ENCODE measurements at regions not wholly inside any gene's neighbourhood (a gene's known extent, or its start where the extent isn't known, plus 50 kb on each side); places are given as distances from the start of the nearest gene placed in this dataset.

- TF ChIP-seq ZNF496 (CRISPR knock-in tag; IDR thresholded peaks at IDR 0.05; ENCODE audit: insufficient replicate concordance) (no peak), ZNF224 (CRISPR knock-in tag; IDR thresholded peaks at IDR 0.05) (no peak), TRIM24 (CRISPR knock-in tag; IDR thresholded peaks at IDR 0.05) (no peak), NFIC (IDR thresholded peaks at IDR 0.05; ENCODE audit: low read length) (no peak), EED (CRISPR knock-in tag; IDR thresholded peaks at IDR 0.05) (no peak), EZH2 (conservative IDR thresholded peaks at IDR 0.05; ENCODE audit: low read depth, low read length) (no peak), POLR2A (IDR thresholded peaks at IDR 0.05; ENCODE audit: insufficient read depth in 1 of 2, low read depth in 2 of 2, low read length in 2 of 2) (no peak)
Observed at GRCh38 chr6:27669624-27670301, 196.9 kb upstream of the ZNF184 start.

Measured in HepG2 (cell line).